IMR-90 (cell line): ENCODE measurements at regions not wholly inside any gene's neighbourhood (a gene's known extent, or its start where the extent isn't known, plus 50 kb on each side); places are given as distances from the start of the nearest gene placed in this dataset.

Source experiments
- ATAC-seq: fragments of 200-7000 bp; cut with Tn5 transposase; 2 replicates; pipeline ENCODE4 v1.9.1; 2020; ENCODE audit warnings: low read depth, mild to moderate bottlenecking, moderate library complexity
- BruUV-seq: library from RNA; stranded (reverse); fragments of 400-500 nt; replicated peaks from 2 replicates; lab custom pipeline; 2021; lab: Mats Ljungman, UMichigan
- CTCF ChIA-PET: fragments of 300-600 bp; formaldehyde crosslinking; extraction: SDS; loops from one replicate; lab custom pipeline; 2021; ENCODE audit warnings: antibody characterized with exemption; lab: Yijun Ruan, JAX
- POLR2A ChIA-PET: fragments of 300-600 bp; sonication (Branson Sonifier 250); formaldehyde crosslinking; loops from one replicate; lab custom pipeline; 2022; ENCODE audit warnings: antibody characterized with exemption; ENCODE audit not compliant: unreplicated experiment; lab: Charles Lee
- DNase-seq: peaks from one replicate; pipeline ENCODE4 v3.0.0; 2013
- H2AFZ ChIP-seq: replicated peaks from 2 replicates; pipeline ENCODE3; 2013; ENCODE audit warnings: low read length, mild to moderate bottlenecking; ENCODE audit not compliant: poor library complexity
- H2AK5ac ChIP-seq: 2 replicates; pipeline ENCODE4 v1.6.1; 2013; ENCODE audit warnings: low read depth, low read length, inconsistent platforms
- H2AK9ac ChIP-seq: replicated peaks from 2 replicates; pipeline ENCODE3; 2013; ENCODE audit warnings: mild to moderate bottlenecking, low read depth, low read length, moderate library complexity; ENCODE audit not compliant: poor library complexity
- H2BK120ac ChIP-seq: 2 replicates; pipeline ENCODE4 v1.6.1; 2013; ENCODE audit warnings: low read depth, low read length, inconsistent platforms
- H2BK15ac ChIP-seq: 3 replicates; pipeline ENCODE4 v1.6.1; 2013; ENCODE audit warnings: low read depth, low read length, inconsistent platforms
- H2BK20ac ChIP-seq: 2 replicates; pipeline ENCODE4 v1.6.1; 2013; ENCODE audit warnings: low read depth, mild to moderate bottlenecking, inconsistent platforms, low read length, moderate library complexity
- H2BK5ac ChIP-seq: 2 replicates; pipeline ENCODE4 v1.6.1; 2013; ENCODE audit warnings: mild to moderate bottlenecking, low read depth, low read length, inconsistent platforms; ENCODE audit not compliant: poor library complexity, severe bottlenecking
- H3K14ac ChIP-seq: replicated peaks from 2 replicates; pipeline ENCODE4 v1.6.1; 2013; ENCODE audit warnings: low read depth, low read length, inconsistent platforms
- H3K18ac ChIP-seq: 2 replicates; pipeline ENCODE4 v1.6.1; 2013; ENCODE audit warnings: low read depth, low read length, control low read depth
- H3K23ac ChIP-seq: 2 replicates; pipeline ENCODE4 v1.6.1; 2013; ENCODE audit warnings: low read depth, low read length, inconsistent platforms
- H3K27ac ChIP-seq: 2 replicates; pipeline ENCODE4 v1.5.1; 2013; ENCODE audit warnings: mild to moderate bottlenecking, control low read depth, low read length; ENCODE audit not compliant: insufficient read depth
- H3K27me3 ChIP-seq: 2 replicates; pipeline ENCODE4 v1.6.1; 2013; ENCODE audit warnings: low read length; ENCODE audit not compliant: control insufficient read depth, insufficient read depth
- H3K36me3 ChIP-seq: 2 replicates; pipeline ENCODE4 v1.6.1; 2013; ENCODE audit warnings: low read length, mixed read lengths; ENCODE audit not compliant: control insufficient read depth, insufficient read depth
- H3K4ac ChIP-seq: 2 replicates; pipeline ENCODE4 v1.6.1; 2013; ENCODE audit warnings: low read depth, low read length, inconsistent platforms
- H3K4me1 ChIP-seq: 2 replicates; pipeline ENCODE4 v1.6.1; 2013; ENCODE audit warnings: low read length, mixed read lengths; ENCODE audit not compliant: control insufficient read depth, insufficient read depth
- H3K4me2 ChIP-seq: 2 replicates; pipeline ENCODE4 v1.6.1; 2013; ENCODE audit warnings: low read depth, mild to moderate bottlenecking, control low read depth, low read length, moderate library complexity
- H3K4me3 ChIP-seq: 2 replicates; pipeline ENCODE4 v1.5.1; 2013; ENCODE audit warnings: low read depth, mild to moderate bottlenecking, control low read depth, low read length, moderate library complexity; ENCODE audit not compliant: insufficient read depth
- H3K56ac ChIP-seq: 2 replicates; pipeline ENCODE4 v1.6.1; 2013; ENCODE audit warnings: low read length, inconsistent platforms; ENCODE audit not compliant: insufficient read depth; ENCODE audit errors: extremely low read depth
- H3K79me1 ChIP-seq, 2 experiments: 2 replicates each; pipeline ENCODE4 v1.6.1; 2013; ENCODE audit warnings: low read length in 2 of 2, inconsistent platforms in 1 of 2, low read depth in 1 of 2
- H3K9ac ChIP-seq: 2 replicates; pipeline ENCODE4 v1.6.1; 2013; ENCODE audit warnings: low read depth, low read length, control low read depth
- H3K9me1 ChIP-seq: 2 replicates; pipeline ENCODE4 v1.6.1; 2013; ENCODE audit warnings: low read length, inconsistent platforms; ENCODE audit not compliant: insufficient read depth
- H3K9me3 ChIP-seq: 2 replicates; pipeline ENCODE4 v1.6.1; 2013; ENCODE audit warnings: low read length; ENCODE audit not compliant: control insufficient read depth, insufficient read depth
- H4K20me1 ChIP-seq: 2 replicates; pipeline ENCODE4 v1.6.1; 2013; ENCODE audit warnings: low read length, inconsistent platforms; ENCODE audit not compliant: insufficient read depth
- H4K5ac ChIP-seq: 2 replicates; pipeline ENCODE4 v1.6.1; 2013; ENCODE audit warnings: mild to moderate bottlenecking, low read depth, low read length, control low read depth
- H4K8ac ChIP-seq, 2 experiments: 2 replicates each; pipeline ENCODE4 v1.6.1; 2013; ENCODE audit warnings: low read depth in 2 of 2, low read length in 2 of 2, control low read depth in 1 of 2, inconsistent platforms in 1 of 2
- H4K91ac ChIP-seq: 2 replicates; pipeline ENCODE4 v1.6.1; 2013; ENCODE audit warnings: low read depth, low read length, inconsistent platforms; ENCODE audit not compliant: insufficient read depth
- BHLHE40 ChIP-seq: fragments of 150-350 bp; IDR thresholded peaks from 2 replicates; pipeline ENCODE4 v1.6.1; 2016; ENCODE audit warnings: mild to moderate bottlenecking, low read depth, low read length
- ELK1 ChIP-seq: fragments of 150-350 bp; IDR thresholded peaks from 2 replicates; pipeline ENCODE4 v1.6.1; 2016; ENCODE audit warnings: low read depth, mild to moderate bottlenecking, low read length, moderate library complexity, borderline replicate concordance
- MAZ ChIP-seq: IDR thresholded peaks from 2 replicates; pipeline ENCODE4 v1.6.1; 2012; ENCODE audit warnings: low read depth, mild to moderate bottlenecking, low read length, improper control_type of control experiment, moderate library complexity, borderline replicate concordance
- WGBS, 2 experiments: methylation state at CpG; one replicate each; pipeline versions ENCODE4 v1.1.5 to v1.1.7; 2013; ENCODE audit warnings: missing lambda C conversion rate in 2 of 2; ENCODE audit not compliant: insufficient read length in 1 of 2; ENCODE audit errors: extremely low coverage in 2 of 2; 5-methylcytosine and 5-hydroxymethylcytosine counted together
- dilution Hi-C: fragments of 300-500 bp; cut with HindIII; formaldehyde crosslinking; loops from one replicate; pipeline ENCODE4 v1.14.3; 2018; ENCODE audit warnings: low sequenced_read_pairs; ENCODE audit not compliant: unreplicated experiment
- in situ Hi-C: fragments of 300-500 bp; cut with MboI; formaldehyde crosslinking; loops from 3 replicates; pipeline ENCODE4 v1.14.3; 2019; ENCODE audit warnings: low sequenced_read_pairs, inconsistent platforms, mixed read lengths
- intact Hi-C: fragments of 100-400 bp; cut with micrococcal nuclease; formaldehyde crosslinking; loops from 2 replicates; pipeline ENCODE4 v1.10.0; 2022

- DNase-seq (no peak), ATAC-seq (no peak)
- Histone ChIP-seq H3K79me1 (no peaks in the 10 kb centered on the region), H3K9me1 (no peaks in the 10 kb centered on the region), H4K20me1 (no peaks in the 10 kb centered on the region), H3K9me3 (no peaks in the 10 kb centered on the region), H3K56ac (no peak overlapping the region), H2BK120ac (no peak overlapping the region), H3K9ac (no peak overlapping the region), H2AFZ (no peak overlapping the region), H2AK9ac (no peak overlapping the region), H3K27me3 (no peaks in the 10 kb centered on the region), H3K27ac (no peak overlapping the region), H3K4me3 (no peak overlapping the region), H3K18ac (no peak overlapping the region), H4K91ac (no peak overlapping the region), H4K8ac (no peak overlapping the region), H3K23ac (no peak overlapping the region), H3K4ac (no peak overlapping the region), H2BK15ac (no peak overlapping the region), H4K5ac (no peak overlapping the region), H3K4me2 (no peak overlapping the region), H2BK5ac (no peak overlapping the region), H2AK5ac (no peak overlapping the region), H3K36me3 (no peaks in the 10 kb centered on the region), H3K14ac (no peak overlapping the region), H2BK20ac (no peak overlapping the region), H3K4me1 (no peaks in the 10 kb centered on the region)
- ChIA-PET CTCF (no interaction called here), POLR2A (no interaction called here)
- no TSS peak for BruUV-seq
- dilution Hi-C loops (no loop called here), in situ Hi-C loops (no loop called here), intact Hi-C loops (no loop called here)
- no CpG with 5 or more reads among the region's 5 CpGs for WGBS, 2 experiments
- TF ChIP-seq ELK1 = no peak
- no peak for TF ChIP-seq BHLHE40
- TF ChIP-seq MAZ = no peak
These were observed 261.9 kb upstream of the PUDP start for GRCh38 chrX:7409866-7410265.
